ENCODE measurements at regions not wholly inside any gene's neighbourhood (a gene's known extent, or its start where the extent isn't known, plus 50 kb on each side); places are given as distances from the start of the nearest gene placed in this dataset.

- POLR2A ChIA-PET (ENCODE audit: unreplicated experiment) = no interaction called here
- no peak overlapping the region for H4K91ac ChIP-seq (ENCODE audit: insufficient read depth, low read depth, low read length)
- no peak overlapping the region for H2AFZ ChIP-seq (replicated peaks; ENCODE audit: low read length, poor library complexity)
- 60% methylated on average over 1 of the region's 2 CpGs; no CpG with 5 or more reads in 1 of the 2 experiments for WGBS, 2 experiments (ENCODE audit: extremely low coverage in 2 of 2, insufficient read length in 1 of 2)
- H3K9me1 ChIP-seq (ENCODE audit: insufficient read depth, low read length) = no peaks in the 10 kb centered on the region
- intact Hi-C loops (cut with micrococcal nuclease) = no loop called here
- no peak overlapping the region for H3K56ac ChIP-seq (ENCODE audit: extremely low read depth, insufficient read depth, low read length)
- H3K18ac ChIP-seq (ENCODE audit: low read depth, low read length) = no peak overlapping the region
- no TSS peak for BruUV-seq (replicated peaks)
- no peak for TF ChIP-seq CEBPB (IDR thresholded peaks at IDR 0.05; ENCODE audit: low read depth, low read length)
- no peak for TF ChIP-seq RAD21 (IDR thresholded peaks at IDR 0.05; ENCODE audit: low read length)
- no peak for TF ChIP-seq POLR2A (IDR thresholded peaks at IDR 0.05; ENCODE audit: low read depth, low read length)
- dilution Hi-C loops (cut with HindIII; ENCODE audit: low sequenced_read_pairs, unreplicated experiment) = no loop called here
- H3K9me3 ChIP-seq (ENCODE audit: control insufficient read depth, insufficient read depth, low read length) = no peaks in the 10 kb centered on the region
- no peak overlapping the region for H3K9ac ChIP-seq (ENCODE audit: low read depth, low read length)
- no peaks in the 10 kb centered on the region for H3K79me1 ChIP-seq (ENCODE audit: low read depth in 1 of 2, low read length in 2 of 2)
- H3K23ac ChIP-seq (ENCODE audit: low read depth, low read length) = no peak overlapping the region
- H2AK9ac ChIP-seq (replicated peaks; ENCODE audit: low read depth, low read length, poor library complexity) = no peak overlapping the region
- H4K20me1 ChIP-seq (ENCODE audit: insufficient read depth, low read length) = no peaks in the 10 kb centered on the region
- CTCF ChIA-PET = interaction anchor here (1.0 kb wide), 1 partner anchor 20 kb away, joined by 3 read pairs; no protein-coding TSS in a partner anchor
- no peaks in the 10 kb centered on the region for H3K27me3 ChIP-seq (ENCODE audit: control insufficient read depth, insufficient read depth, low read length)
- H3K14ac ChIP-seq (replicated peaks; ENCODE audit: low read depth, low read length) = no peak overlapping the region
- H3K36me3 ChIP-seq (ENCODE audit: control insufficient read depth, insufficient read depth, low read length) = no peaks in the 10 kb centered on the region
- no peak overlapping the region for H3K4ac ChIP-seq (ENCODE audit: low read depth, low read length)
- DNase-seq (no peak), ATAC-seq (ENCODE audit: low read depth) (no peak)
- no peak overlapping the region for H3K27ac ChIP-seq (ENCODE audit: insufficient read depth, low read length)
- no peak overlapping the region for H4K8ac ChIP-seq (ENCODE audit: low read depth in 2 of 2, low read length in 2 of 2)
- in situ Hi-C loops (cut with MboI; ENCODE audit: low sequenced_read_pairs) = loop anchor here (25.0 kb wide), 2 partner anchors 820 to 1095 kb away; partner anchors contain the start of gene MRPL39
- no peak overlapping the region for H3K4me2 ChIP-seq (ENCODE audit: low read depth, low read length)
- H2BK5ac ChIP-seq (ENCODE audit: low read depth, low read length, poor library complexity, severe bottlenecking) = no peak overlapping the region
- H3K4me1 ChIP-seq (ENCODE audit: control insufficient read depth, insufficient read depth, low read length) = no peaks in the 10 kb centered on the region
- H2AK5ac ChIP-seq (ENCODE audit: low read depth, low read length) = no peak overlapping the region
- no peak overlapping the region for H2BK15ac ChIP-seq (ENCODE audit: low read depth, low read length)
- H2BK20ac ChIP-seq (ENCODE audit: low read depth, low read length) = no peak overlapping the region
- no peak overlapping the region for H2BK120ac ChIP-seq (ENCODE audit: low read depth, low read length)
- no peak overlapping the region for H4K5ac ChIP-seq (ENCODE audit: low read depth, low read length)
- no peak overlapping the region for H3K4me3 ChIP-seq (ENCODE audit: insufficient read depth, low read depth, low read length)
Measured at GRCh38 chr21:26707246-26707645, 134.2 kb upstream of the CYYR1 start.
